ENCODE measurements at regions not wholly inside any gene's neighbourhood (a gene's known extent, or its start where the extent isn't known, plus 50 kb on each side); places are given as distances from the start of the nearest gene placed in this dataset.

DNA sequence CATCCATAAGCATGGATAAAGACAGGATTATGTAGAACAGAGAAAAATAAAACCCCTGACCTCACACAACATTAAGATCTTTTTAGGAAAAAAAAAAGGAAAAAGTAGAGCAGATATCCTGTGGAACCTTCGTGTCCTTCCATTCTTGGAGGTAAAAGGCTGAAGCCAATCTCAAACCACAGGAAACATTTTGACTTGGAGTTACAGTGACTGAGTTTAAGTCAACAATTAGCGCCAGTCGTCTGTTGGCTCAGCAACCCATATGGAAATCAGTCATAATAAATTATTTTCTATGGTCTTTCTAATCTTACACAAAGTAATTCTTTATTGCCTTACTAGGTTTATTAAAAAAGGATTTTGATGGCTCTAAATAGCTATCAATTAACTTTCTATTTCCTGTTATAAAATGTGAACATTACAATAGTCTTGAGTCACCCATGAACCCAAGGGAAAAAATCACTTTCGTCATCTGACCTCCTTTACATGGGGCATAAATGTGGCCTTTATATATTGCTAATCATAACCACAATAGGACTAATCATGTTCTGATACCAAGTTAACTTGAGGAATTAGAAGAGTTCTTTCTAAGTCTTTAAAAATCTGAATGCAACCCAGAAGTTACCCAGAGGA lies 592.9 kb downstream of the TFAP2B start:
- TF ChIP-seq, protein P1, sequence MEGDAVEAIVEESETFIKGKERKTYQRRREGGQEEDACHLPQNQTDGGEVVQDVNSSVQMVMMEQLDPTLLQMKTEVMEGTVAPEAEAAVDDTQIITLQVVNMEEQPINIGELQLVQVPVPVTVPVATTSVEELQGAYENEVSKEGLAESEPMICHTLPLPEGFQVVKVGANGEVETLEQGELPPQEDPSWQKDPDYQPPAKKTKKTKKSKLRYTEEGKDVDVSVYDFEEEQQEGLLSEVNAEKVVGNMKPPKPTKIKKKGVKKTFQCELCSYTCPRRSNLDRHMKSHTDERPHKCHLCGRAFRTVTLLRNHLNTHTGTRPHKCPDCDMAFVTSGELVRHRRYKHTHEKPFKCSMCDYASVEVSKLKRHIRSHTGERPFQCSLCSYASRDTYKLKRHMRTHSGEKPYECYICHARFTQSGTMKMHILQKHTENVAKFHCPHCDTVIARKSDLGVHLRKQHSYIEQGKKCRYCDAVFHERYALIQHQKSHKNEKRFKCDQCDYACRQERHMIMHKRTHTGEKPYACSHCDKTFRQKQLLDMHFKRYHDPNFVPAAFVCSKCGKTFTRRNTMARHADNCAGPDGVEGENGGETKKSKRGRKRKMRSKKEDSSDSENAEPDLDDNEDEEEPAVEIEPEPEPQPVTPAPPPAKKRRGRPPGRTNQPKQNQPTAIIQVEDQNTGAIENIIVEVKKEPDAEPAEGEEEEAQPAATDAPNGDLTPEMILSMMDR (IDR thresholded peaks at IDR 0.05; ENCODE audit: low read length), result no peak
- no peak for TF ChIP-seq EZH2phosphoT487 (IDR thresholded peaks at IDR 0.05; ENCODE audit: low read length)
